ENCODE measurements at regions not wholly inside any gene's neighbourhood (a gene's known extent, or its start where the extent isn't known, plus 50 kb on each side); places are given as distances from the start of the nearest gene placed in this dataset.
A peak's percentile ranks its signal among the peaks of the same experiment; 100 is the strongest.

- Histone ChIP-seq H3K36me3 (ENCODE audit: insufficient read depth in 1 of 2, low read depth in 1 of 2) (no peaks in the 10 kb centered on the region), H3K4me1 (no peaks in the 10 kb centered on the region), H3K4me3 (no peak overlapping the region), H3K27ac (no peak overlapping the region), H3K9me3 (no peaks in the 10 kb centered on the region), H3K27me3 (ENCODE audit: insufficient read depth in 3 of 3, low read length in 2 of 3) (peaks cover 0 to 79% (median 11%) of the 10 kb centered on the region in 3 donors)
- DNase-seq (no peak), ATAC-seq (no peak)
- intact Hi-C loops (cut with DNase I), result no loop called here
- WGBS, 3 donors, result 91 to 92% (median 92%) methylated on average over 2 of the region's 2 CpGs
- TF ChIP-seq CTCF (IDR thresholded peaks at IDR 0.05), result no peak
Observed at GRCh38 chr1:148355976-148356375, 127.1 kb downstream of the PPIAL4G start.

GRCh38 chr1:148354913-148355308, 128.2 kb downstream of the PPIAL4G start:
- Histone ChIP-seq H3K9me3 (no peaks in the 10 kb centered on the region), H3K36me3 (ENCODE audit: insufficient read depth in 1 of 2, low read depth in 1 of 2) (no peaks in the 10 kb centered on the region), H3K4me1 (no peaks in the 10 kb centered on the region), H3K27me3 (ENCODE audit: insufficient read depth in 3 of 3, low read length in 2 of 3) (peaks cover 3 to 80% (median 11%) of the 10 kb centered on the region in 3 donors), H3K4me3 (no peak overlapping the region), H3K27ac (no peak overlapping the region)
- WGBS, 3 donors, result 65 to 72% (median 72%) methylated on average over 15 of the region's 15 CpGs
- intact Hi-C loops (cut with DNase I), result no loop called here
- DNase-seq (no peak), ATAC-seq (no peak)
- no peak for TF ChIP-seq CTCF (IDR thresholded peaks at IDR 0.05)

- TF ChIP-seq CTCF (IDR thresholded peaks at IDR 0.05), result no peak
- ATAC-seq (no peak), DNase-seq (no peak)
- Histone ChIP-seq H3K27ac (no peak overlapping the region), H3K36me3 (ENCODE audit: insufficient read depth in 1 of 2, low read depth in 1 of 2) (no peaks in the 10 kb centered on the region), H3K4me1 (no peaks in the 10 kb centered on the region), H3K4me3 (no peak overlapping the region), H3K27me3 (ENCODE audit: insufficient read depth in 3 of 3, low read length in 2 of 3) (peaks cover 3 to 76% (median 11%) of the 10 kb centered on the region in 3 donors), H3K9me3 (no peaks in the 10 kb centered on the region)
- WGBS, 3 donors, result 18 to 21% (median 20%) methylated on average over 36 of the region's 36 CpGs
- intact Hi-C loops (cut with DNase I), result no loop called here
Observed at GRCh38 chr1:148354284-148354912, 128.7 kb downstream of the PPIAL4G start.

- Histone ChIP-seq H3K27me3 (ENCODE audit: insufficient read depth in 3 of 3, low read length in 2 of 3) (peaks cover 3 to 80% (median 11%) of the 10 kb centered on the region in 3 donors), H3K36me3 (ENCODE audit: insufficient read depth in 1 of 2, low read depth in 1 of 2) (no peaks in the 10 kb centered on the region), H3K9me3 (no peaks in the 10 kb centered on the region), H3K27ac (no peak overlapping the region), H3K4me1 (no peaks in the 10 kb centered on the region), H3K4me3 (no peak overlapping the region)
- WGBS, 3 donors, result 20 to 23% (median 21%) methylated on average over 31 of the region's 31 CpGs
- intact Hi-C loops (cut with DNase I), result no loop called here
- TF ChIP-seq CTCF (IDR thresholded peaks at IDR 0.05), result no peak
- DNase-seq (no peak), ATAC-seq (peak in 2 of 4 donors; percentile 30 to 53)
Observed at GRCh38 chr1:148353461-148354283, 129.4 kb downstream of the PPIAL4G start.
